ENCODE measurements at regions not wholly inside any gene's neighbourhood (a gene's known extent, or its start where the extent isn't known, plus 50 kb on each side); places are given as distances from the start of the nearest gene placed in this dataset.
"Not testable (repeated sequence)": the region's sequence is repeated elsewhere in the genome, so short reads cannot be mapped to it uniquely, and the experiment has no call there.

- no peak for DNase-seq (ENCODE audit: low read depth)
Measured at GRCh38 chr19:27887946-27888345, 1325.0 kb downstream of the UQCRFS1 start.

GRCh38 chr19:27885359-27885758 is 1327.6 kb downstream of the UQCRFS1 start:
- no peak for DNase-seq (ENCODE audit: low read depth)

GRCh38 chr19:27884376-27884775 is 1328.6 kb downstream of the UQCRFS1 start:
- no peak for DNase-seq (ENCODE audit: low read depth)

- DNase-seq (ENCODE audit: low read depth) = no peak
Measured at GRCh38 chr19:27881213-27881612, 1331.7 kb downstream of the UQCRFS1 start.

- DNase-seq (ENCODE audit: low read depth) = no peak
Measured at GRCh38 chr19:27876976-27877512, 1335.9 kb downstream of the UQCRFS1 start.

- DNase-seq (ENCODE audit: low read depth) = no peak
Measured at GRCh38 chr19:27876489-27876888, 1336.5 kb downstream of the UQCRFS1 start.

- no peak for DNase-seq (ENCODE audit: low read depth)
Measured at GRCh38 chr19:27872370-27872769, 1340.6 kb downstream of the UQCRFS1 start.

DNA sequence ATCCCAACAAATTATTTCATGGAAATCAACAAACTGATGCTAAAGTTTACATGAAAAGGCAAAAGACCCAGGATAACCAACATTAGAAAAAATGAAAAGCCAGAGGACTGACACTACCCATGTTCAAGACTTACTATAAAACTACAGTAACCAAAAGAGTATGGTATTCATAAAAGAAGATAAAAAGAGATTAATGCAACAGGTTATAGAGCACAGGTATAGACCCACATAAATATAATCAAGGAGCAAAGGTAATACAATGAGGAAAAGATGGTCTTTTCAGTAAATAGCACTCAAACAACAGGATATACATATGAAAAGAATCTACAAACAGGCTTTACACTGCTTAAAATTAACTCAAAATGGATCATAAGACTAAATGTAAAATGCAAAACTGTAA is 1342.7 kb downstream of the UQCRFS1 start:
- no peak for DNase-seq (ENCODE audit: low read depth)

GRCh38 chr19:27868007-27868406 is 1344.9 kb downstream of the UQCRFS1 start:
- no peak for DNase-seq (ENCODE audit: low read depth)

DNA sequence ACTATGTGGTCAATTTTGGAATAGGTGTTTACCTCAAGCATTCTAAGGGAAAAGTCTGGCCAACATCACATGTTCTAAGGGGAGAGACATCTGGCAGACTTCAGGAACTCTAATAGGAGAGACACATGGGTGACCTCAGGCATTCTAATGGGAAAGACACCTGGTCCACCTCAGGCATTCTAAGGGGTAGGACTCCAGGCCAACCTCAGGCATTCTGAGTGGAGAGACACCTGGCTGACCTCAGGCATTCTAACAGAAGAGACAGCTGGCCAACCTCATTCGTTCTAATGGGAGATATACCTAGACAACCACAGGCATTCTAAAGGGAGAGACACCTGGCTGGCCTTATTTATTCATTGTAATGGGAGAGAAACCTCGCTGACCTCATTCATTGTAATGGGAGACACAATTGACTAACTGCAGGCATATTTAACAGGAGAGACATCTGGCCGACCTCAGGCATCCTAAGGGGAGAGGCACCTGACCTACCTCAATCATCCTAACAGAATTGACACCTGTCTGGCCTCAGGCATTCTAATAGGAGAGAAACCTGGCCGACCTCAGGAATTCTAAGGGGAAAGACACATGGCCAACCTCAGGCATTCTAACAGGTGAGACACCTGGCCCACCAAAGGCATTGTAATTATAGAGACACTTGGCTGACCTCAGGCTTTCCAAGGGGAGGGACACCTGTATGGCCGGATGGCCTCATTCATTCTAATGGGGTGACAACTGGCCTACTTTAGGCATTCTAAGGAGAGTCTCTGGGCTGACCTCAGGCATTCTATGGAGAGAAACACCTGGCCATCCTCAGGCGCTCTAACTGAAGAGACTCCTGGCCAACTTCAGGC is 1346.8 kb downstream of the UQCRFS1 start:
- no peak for DNase-seq (ENCODE audit: low read depth)

DNA sequence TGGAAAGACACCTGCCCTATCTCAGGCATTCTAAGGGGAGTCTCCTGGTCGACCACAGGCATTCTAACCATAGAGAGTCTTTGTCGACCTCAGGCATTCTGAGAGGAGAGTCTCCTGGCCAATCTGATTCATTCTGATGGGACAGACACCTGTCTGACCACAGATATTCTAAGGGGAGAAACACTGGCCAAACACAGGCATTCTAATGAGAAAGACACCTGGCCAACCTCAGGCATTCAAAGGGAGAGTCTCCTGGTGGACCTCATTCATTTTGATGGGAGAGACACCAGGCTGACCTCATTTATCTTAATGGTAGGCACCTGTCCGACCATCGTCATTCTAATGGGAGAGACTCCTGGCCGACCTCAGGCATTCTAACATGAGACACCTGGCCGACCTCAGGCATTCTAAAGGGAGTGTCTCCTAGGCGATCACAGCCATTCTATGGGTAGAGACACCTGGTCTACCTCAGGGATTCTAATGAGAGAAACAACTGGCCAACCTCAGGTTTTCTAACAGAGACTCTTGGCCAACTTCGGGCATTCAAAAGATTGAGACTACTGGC is 1351.5 kb downstream of the UQCRFS1 start:
- no peak for DNase-seq (ENCODE audit: low read depth)

GRCh38 chr19:27860309-27860934 is 1352.5 kb downstream of the UQCRFS1 start:
- no peak for DNase-seq (ENCODE audit: low read depth)

DNA sequence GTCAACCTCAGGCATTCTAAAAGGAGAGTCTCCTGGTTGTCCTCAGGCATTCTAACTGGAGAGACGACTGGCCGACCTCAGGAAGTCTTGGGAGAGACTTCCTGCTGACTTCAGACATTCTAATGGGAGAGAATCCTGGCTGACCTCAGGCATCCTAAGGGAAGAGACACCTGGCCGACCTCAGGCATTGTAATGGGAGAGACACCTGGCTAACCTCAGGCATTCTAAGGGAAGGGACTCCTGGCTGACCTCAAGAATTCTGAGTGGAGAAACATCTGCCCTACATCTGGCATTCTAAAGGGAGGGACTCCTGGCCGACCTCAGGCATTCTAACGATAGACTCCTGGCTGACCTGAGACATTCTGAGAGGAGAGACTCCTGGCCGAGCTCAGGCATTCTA is 1353.3 kb downstream of the UQCRFS1 start:
- no peak for DNase-seq (ENCODE audit: low read depth)

GRCh38 chr19:27858981-27859581 is 1353.9 kb downstream of the UQCRFS1 start:
- no peak for DNase-seq (ENCODE audit: low read depth)

GRCh38 chr19:27852931-27853330 is 1360.0 kb downstream of the UQCRFS1 start:
- not testable (repeated sequence) for DNase-seq (ENCODE audit: low read depth)

DNA sequence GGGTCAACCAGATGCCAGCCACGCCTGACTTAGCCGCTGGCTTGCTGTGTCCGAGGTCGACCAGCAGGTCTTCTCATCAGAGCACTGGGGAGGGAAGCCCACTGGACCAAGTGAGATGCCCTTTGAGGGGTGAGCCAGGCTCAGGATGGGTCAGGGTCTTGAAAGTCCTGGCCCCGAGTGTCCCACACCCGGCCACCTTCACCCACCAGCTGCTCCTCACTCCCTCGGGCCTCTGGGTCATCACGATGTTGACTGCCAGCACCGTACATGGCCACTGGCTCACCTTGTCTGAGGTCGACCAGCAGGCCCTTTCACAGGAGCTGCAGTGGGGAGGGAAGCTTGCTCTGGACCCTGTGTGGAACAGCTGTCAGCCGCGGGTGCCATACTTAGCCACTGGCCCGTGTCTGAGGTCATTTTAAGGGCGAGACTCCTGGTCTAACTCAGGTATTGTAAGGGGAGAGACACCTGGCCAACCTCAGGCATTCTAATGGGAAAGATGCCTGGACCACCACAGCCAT is 1361.3 kb downstream of the UQCRFS1 start:
- no peak for DNase-seq (ENCODE audit: low read depth)

DNA sequence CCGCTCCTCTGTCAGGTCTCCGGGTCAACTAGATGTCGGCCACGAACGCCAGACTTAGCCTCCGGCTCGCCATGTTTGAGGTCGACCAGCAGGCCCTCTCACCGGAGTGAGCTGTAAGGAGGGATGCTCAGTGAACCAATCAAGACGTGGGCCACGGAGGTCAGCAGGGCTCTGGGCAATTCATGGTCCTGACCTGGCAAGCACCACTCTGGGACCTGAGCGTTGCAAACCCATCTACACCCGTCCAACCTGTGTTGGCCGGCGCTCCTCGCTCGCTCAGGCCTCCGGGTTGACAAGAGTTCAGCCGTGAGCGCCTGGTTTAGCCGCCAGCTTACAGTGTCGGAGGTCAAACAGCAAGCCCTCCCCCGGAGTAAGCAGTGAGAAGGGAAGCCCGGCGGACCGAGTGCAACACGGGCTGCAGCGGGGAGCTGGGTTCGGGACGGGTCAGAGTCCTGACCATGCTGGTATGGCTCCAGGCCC is 1361.9 kb downstream of the UQCRFS1 start:
- DNase-seq (ENCODE audit: low read depth) = no peak

DNA sequence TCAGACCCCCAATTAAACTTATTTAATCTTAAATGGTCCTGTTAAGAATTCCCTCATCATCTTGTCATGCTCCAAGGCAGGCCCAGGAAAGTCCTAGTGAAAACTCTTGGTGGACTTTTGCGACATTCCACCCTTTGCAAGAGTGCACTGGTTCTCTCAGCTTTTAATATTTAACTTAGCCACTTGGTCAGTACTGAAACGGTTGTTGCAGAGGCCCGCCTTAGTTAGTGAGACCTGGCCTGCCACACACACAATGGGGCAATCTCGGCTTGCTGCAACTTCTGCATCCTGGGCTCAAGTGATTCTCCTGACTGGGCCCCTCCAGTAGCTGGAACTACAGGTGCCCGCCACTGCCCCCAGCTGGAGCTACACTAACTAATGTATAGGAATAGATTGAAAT is 1366.0 kb downstream of the UQCRFS1 start:
- DNase-seq (ENCODE audit: low read depth) = no peak

- DNase-seq (ENCODE audit: low read depth) = no peak
Measured at GRCh38 chr19:27844261-27844660, 1368.7 kb downstream of the UQCRFS1 start.

GRCh38 chr19:27843861-27844260 is 1369.1 kb downstream of the UQCRFS1 start:
- no peak for DNase-seq (ENCODE audit: low read depth)

DNA sequence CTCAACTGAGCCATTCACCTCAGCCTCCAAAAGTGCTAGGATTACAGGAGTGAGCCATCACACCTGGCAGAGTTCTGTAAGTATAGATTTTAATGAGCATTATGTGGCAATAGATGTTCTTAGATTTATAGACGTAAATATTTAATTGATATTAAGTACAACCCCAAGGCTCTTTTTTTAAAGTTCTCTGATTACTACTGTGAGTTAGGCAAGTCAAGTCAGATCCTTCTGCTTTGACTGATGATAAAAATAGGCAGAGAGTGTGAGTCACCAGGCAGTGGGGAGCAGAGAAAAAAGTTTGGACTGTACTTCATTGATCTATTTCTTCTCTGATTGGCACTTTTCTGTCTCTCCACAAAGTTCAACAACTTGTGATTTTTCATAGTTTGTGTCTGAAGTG is 1379.9 kb downstream of the UQCRFS1 start:
- no peak for DNase-seq (ENCODE audit: low read depth)

DNA sequence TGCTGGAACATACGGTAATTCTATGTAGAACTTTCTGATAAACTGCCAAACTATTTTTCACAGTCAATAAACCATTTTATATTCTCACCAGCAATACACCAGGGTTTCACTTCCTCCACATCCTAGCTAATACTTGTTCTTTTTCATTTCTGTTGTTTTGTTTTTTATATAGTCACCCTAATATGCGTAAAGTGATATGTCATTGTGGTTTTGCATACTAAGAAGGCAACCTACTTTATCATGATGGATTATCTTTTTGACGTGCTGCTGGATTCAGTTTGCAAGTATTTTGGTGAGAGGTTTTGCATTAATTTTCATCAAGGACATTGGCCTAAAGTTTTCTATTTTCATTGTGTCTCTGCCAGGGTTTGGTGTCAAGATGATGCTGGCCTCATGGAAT is 1384.1 kb downstream of the UQCRFS1 start:
- no peak for DNase-seq (ENCODE audit: low read depth)
